ENCODE measurements at regions not wholly inside any gene's neighbourhood (a gene's known extent, or its start where the extent isn't known, plus 50 kb on each side); places are given as distances from the start of the nearest gene placed in this dataset.

DNA sequence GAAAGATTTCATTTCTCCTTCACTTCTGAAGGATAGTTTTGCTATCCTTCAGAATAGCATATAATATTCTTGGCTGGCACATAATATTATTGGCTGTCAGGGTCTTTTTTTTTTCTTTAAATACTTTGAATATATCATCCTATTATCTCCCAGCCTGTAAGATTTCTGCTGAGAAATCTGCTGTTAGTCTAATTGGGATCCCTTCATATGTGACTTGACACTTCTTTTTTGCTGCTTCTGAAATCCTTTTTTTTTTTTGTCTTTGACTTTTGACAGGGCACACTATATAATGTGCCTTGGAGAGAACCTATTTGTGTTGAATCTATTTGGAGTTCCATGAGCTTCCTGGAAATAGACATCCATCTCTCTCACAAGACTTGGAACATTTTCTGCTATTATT lies 136.9 kb upstream of the UBL3 start:
- TF ChIP-seq POLR2A (IDR thresholded peaks at IDR 0.05), result no peak
- TF ChIP-seq CTCF (IDR thresholded peaks at IDR 0.05), result no peak
